HepG2 (cell line): ENCODE measurements at regions not wholly inside any gene's neighbourhood (a gene's known extent, or its start where the extent isn't known, plus 50 kb on each side); places are given as distances from the start of the nearest gene placed in this dataset.

Source experiments
- ATAC-seq: fragments of 200-7000 bp; cut with Tn5 transposase; 3 replicates; pipeline ENCODE4 v1.9.1; 2020; ENCODE audit warnings: mild to moderate bottlenecking, moderate library complexity
- BruUV-seq: library from RNA; stranded (reverse); fragments of 400-500 nt; replicated peaks from 2 replicates; lab custom pipeline; 2021; lab: Mats Ljungman, UMichigan
- CTCF ChIA-PET: fragments of 300-600 bp; formaldehyde crosslinking; extraction: SDS; loops from one replicate; lab custom pipeline; 2021; ENCODE audit warnings: low total read pairs, inconsistent platforms, low intra/inter-chr PET ratio; lab: Yijun Ruan, JAX
- POLR2A ChIA-PET: fragments of 350-600 bp; sonication (Branson Sonifier 250); formaldehyde crosslinking; loops from one replicate; lab custom pipeline; 2020; ENCODE audit warnings: antibody characterized with exemption, inconsistent platforms; lab: Yijun Ruan, JAX
- DNase-seq: peaks from one replicate; pipeline ENCODE4 v3.0.0-alpha.2; 2015; ENCODE audit warnings: low spot score
- FAIRE-seq: peaks from 3 replicates; lab custom pipeline; 2011; peaks lifted over from hg19 to GRCh38; lab: Jason Lieb, UNC
- H2AFZ ChIP-seq: one replicate; pipeline ENCODE4 v1.6.1; 2011; ENCODE audit warnings: low read length, inconsistent platforms
- H3K27ac ChIP-seq: fragments of 300-600 bp; 3 replicates; pipeline ENCODE4 v1.8.0; 2011; ENCODE audit warnings: mixed run types, mild to moderate bottlenecking, mixed read lengths, low read length, inconsistent platforms; ENCODE audit not compliant: insufficient read depth; ENCODE audit errors: extremely low read length
- H3K27me3 ChIP-seq, 2 experiments: fragments of 200-600 bp in 1 of 2; 2 replicates in 1 of 2; 3 replicates in 1 of 2; pipeline versions ENCODE4 v1.6.0 to v1.8.0; 2011; ENCODE audit warnings: low read length in 2 of 2, mild to moderate bottlenecking in 2 of 2, moderate library complexity in 2 of 2, inconsistent platforms in 1 of 2; ENCODE audit not compliant: insufficient read depth in 2 of 2, control insufficient read depth in 1 of 2
- H3K36me3 ChIP-seq, 2 experiments: fragments of 200-600 bp in 1 of 2; replicated peaks in 1 of 2; 2 replicates in 1 of 2; 3 replicates in 1 of 2; pipeline versions ENCODE4 v1.5.1 to v1.8.0; 2011; ENCODE audit warnings: low read length in 2 of 2, inconsistent platforms in 1 of 2; ENCODE audit not compliant: insufficient read depth in 2 of 2, control insufficient read depth in 1 of 2
- H3K4me1 ChIP-seq: 2 replicates; pipeline ENCODE4 v1.5.1; 2012; ENCODE audit warnings: low read length, inconsistent platforms; ENCODE audit not compliant: insufficient read depth
- H3K4me2 ChIP-seq: 2 replicates; pipeline ENCODE4 v1.6.0; 2011; ENCODE audit warnings: low read depth, low read length, inconsistent platforms
- H3K4me3 ChIP-seq, 3 experiments: fragments of 200-600 bp in 1 of 3; sonication (generic), shearing (Covaris generic) in 1 of 3; replicated peaks in 1 of 3; 2 replicates each; pipeline ENCODE4 v1.5.1; 2011 to 2016; ENCODE audit warnings: low read length in 3 of 3, inconsistent platforms in 2 of 3, low read depth in 2 of 3, mild to moderate bottlenecking in 2 of 3, control low read depth in 1 of 3, mixed read lengths in 1 of 3; ENCODE audit not compliant: insufficient read depth in 1 of 3
- H3K79me2 ChIP-seq: one replicate; pipeline ENCODE4 v1.6.1; 2011; ENCODE audit warnings: low read length, inconsistent platforms; ENCODE audit not compliant: insufficient read depth
- H3K9ac ChIP-seq: 2 replicates; pipeline ENCODE4 v1.6.0; 2011; ENCODE audit warnings: mild to moderate bottlenecking, low read depth, low read length, inconsistent platforms; ENCODE audit not compliant: insufficient read depth
- H3K9me3 ChIP-seq: 2 replicates; pipeline ENCODE4 v1.5.1; 2012; ENCODE audit warnings: mild to moderate bottlenecking, low read length
- H4K20me1 ChIP-seq: 2 replicates; pipeline ENCODE4 v1.6.0; 2011; ENCODE audit warnings: inconsistent platforms, mild to moderate bottlenecking, low read length, moderate library complexity; ENCODE audit not compliant: insufficient read depth
- AHR ChIP-seq: IDR thresholded peaks from 2 replicates; pipeline ENCODE4 v1.6.1; 2018; ENCODE audit warnings: missing genetic modification reagents, missing compliant biosample characterization
- CBX2 ChIP-seq, 2 experiments: fragments of 200-600 bp in 1 of 2; sonication (generic); formaldehyde crosslinking in 1 of 2; IDR thresholded peaks; 2 replicates each; pipeline versions ENCODE4 v1.7.0 to v1.8.1; 2018 to 2022; ENCODE audit warnings: low read depth in 2 of 2, low read length in 1 of 2, mild to moderate bottlenecking in 1 of 2, missing genetic modification reagents in 1 of 2
- CEBPG ChIP-seq: IDR thresholded peaks from 2 replicates; pipeline ENCODE4 v1.6.1; 2016
- CEBPZ ChIP-seq: IDR thresholded peaks from 2 replicates; pipeline ENCODE4 v1.6.1; 2012; ENCODE audit warnings: low read length, improper control_type of control experiment
- EEA1 ChIP-seq: sonication (generic); formaldehyde crosslinking; IDR thresholded peaks from 2 replicates; pipeline ENCODE4 v1.5.1; 2020; ENCODE audit warnings: mild to moderate bottlenecking, missing genetic modification reagents, borderline replicate concordance
- FOXK1 ChIP-seq: sonication (generic); formaldehyde crosslinking; IDR thresholded peaks from 2 replicates; pipeline ENCODE4 v1.4.0; 2020; ENCODE audit warnings: low read depth, missing genetic modification reagents, borderline replicate concordance
- GTF2F1 ChIP-seq: fragments of 150-350 bp; IDR thresholded peaks from 2 replicates; pipeline ENCODE4 v1.6.1; 2014; ENCODE audit warnings: low read length
- HNRNPH1 ChIP-seq: fragments of 200-400 bp; formaldehyde crosslinking; optimal IDR thresholded peaks from 2 replicates; pipeline ENCODE3; 2017; ENCODE audit warnings: mild to moderate bottlenecking, low read depth, low read length
- IRF9 ChIP-seq: sonication (generic); formaldehyde crosslinking; IDR thresholded peaks from 2 replicates; pipeline ENCODE4 v1.8.0; 2022; ENCODE audit warnings: missing genetic modification reagents, mild to moderate bottlenecking, borderline replicate concordance
- KLF12 ChIP-seq: sonication (generic); formaldehyde crosslinking; IDR thresholded peaks from 2 replicates; pipeline ENCODE4 v1.4.0; 2020; ENCODE audit warnings: missing genetic modification reagents, borderline replicate concordance
- NR2F6 ChIP-seq, 2 experiments: IDR thresholded peaks; 2 replicates each; pipeline ENCODE4 v1.6.1; 2016; ENCODE audit warnings: antibody characterized with exemption in 1 of 2, mild to moderate bottlenecking in 1 of 2
- RAD21 ChIP-seq: fragments of 450-650 bp; formaldehyde crosslinking; IDR thresholded peaks from 2 replicates; pipeline ENCODE4 v1.5.0; 2020; ENCODE audit warnings: mild to moderate bottlenecking
- SAP130 ChIP-seq: IDR thresholded peaks from 2 replicates; pipeline ENCODE4 v1.6.1; 2016; ENCODE audit warnings: low read depth
- SNAPC2 ChIP-seq: sonication (generic); formaldehyde crosslinking; IDR thresholded peaks from 2 replicates; pipeline ENCODE4 v1.8.1; 2022; ENCODE audit warnings: mild to moderate bottlenecking, missing genetic modification reagents
- SUZ12 ChIP-seq: fragments of 150-350 bp; IDR thresholded peaks from 2 replicates; pipeline ENCODE4 v1.6.1; 2014; ENCODE audit warnings: low read depth, low read length
- ZBTB25 ChIP-seq: IDR thresholded peaks from 2 replicates; pipeline ENCODE4 v1.6.1; 2018; ENCODE audit warnings: missing genetic modification reagents
- ZFP90 ChIP-seq: sonication (generic); formaldehyde crosslinking; IDR thresholded peaks from 2 replicates; pipeline ENCODE4 v1.8.0; 2022; ENCODE audit warnings: missing genetic modification reagents, mild to moderate bottlenecking, inconsistent platforms, borderline replicate concordance
- ZNF605 ChIP-seq: sonication (generic); formaldehyde crosslinking; IDR thresholded peaks from 2 replicates; pipeline ENCODE4 v1.8.0; 2022; ENCODE audit warnings: mild to moderate bottlenecking, missing genetic modification reagents
- ZUFSP ChIP-seq: sonication (generic); formaldehyde crosslinking; IDR thresholded peaks from 2 replicates; pipeline ENCODE4 v1.9.0; 2021; ENCODE audit warnings: missing genetic modification reagents, mild to moderate bottlenecking, borderline replicate concordance
- WGBS: methylation state at CpG from one replicate; pipeline ENCODE4 v1.1.6; 2017; ENCODE audit warnings: low lambda C conversion rate; 5-methylcytosine and 5-hydroxymethylcytosine counted together
- in situ Hi-C: cut with HindIII; loops from 2 replicates; pipeline ENCODE4 v1.10.0; 2017; ENCODE audit warnings: low pct_unique_long_range_greater_than_20kb; ENCODE audit not compliant: extremely low pct_ligation_motif_present
- intact Hi-C: fragments of 100-400 bp; cut with micrococcal nuclease; formaldehyde crosslinking; loops from one replicate; pipeline ENCODE4 v1.10.0; 2022; ENCODE audit not compliant: unreplicated experiment

GRCh38 chr10:130871406-130871805 is 440.1 kb downstream of the TCERG1L start (continued):
- TF ChIP-seq ZNF605 (CRISPR knock-in tag), result no peak
- TF ChIP-seq IRF9 (CRISPR knock-in tag), result no peak
- no peak for TF ChIP-seq SUZ12
- no peak for TF ChIP-seq RAD21 (CRISPR knock-in tag)
- no peak for TF ChIP-seq SAP130 (CRISPR knock-in tag)
- TF ChIP-seq NR2F6 (IDR thresholded peaks at IDR 0.05), result no peak
- TF ChIP-seq NR2F6 (CRISPR knock-in tag; IDR thresholded peaks at IDR 0.05), result no peak

GRCh38 chr10:130873636-130874035 is 437.9 kb downstream of the TCERG1L start:
- Histone ChIP-seq H4K20me1 (no peaks in the 10 kb centered on the region), H3K79me2 (no peaks in the 10 kb centered on the region), H3K27ac (no peak overlapping the region), H3K4me3 (no peak overlapping the region), H3K27me3 (peaks cover 0 to 5% of the 10 kb centered on the region in 2 experiments; a peak in 1 of 5 replicates), H3K9me3 (no peaks in the 10 kb centered on the region), H2AFZ (no peak overlapping the region), H3K36me3 (no peaks in the 10 kb centered on the region), H3K4me1 (no peaks in the 10 kb centered on the region), H3K4me2 (no peak overlapping the region), H3K9ac (no peak overlapping the region)
- no TSS peak for BruUV-seq
- ATAC-seq (no peak), FAIRE-seq (no peak), DNase-seq (no peak)
- 0% methylated on average over 1 of the region's 1 CpG for WGBS
- CTCF ChIA-PET, result no interaction called here
- in situ Hi-C loops, result no loop called here
- POLR2A ChIA-PET, result no interaction called here
- intact Hi-C loops, result no loop called here
- TF ChIP-seq FOXK1 (CRISPR knock-in tag) (no peak), EEA1 (CRISPR knock-in tag) (no peak), HNRNPH1 (no peak), AHR (no peak), ZFP90 (CRISPR knock-in tag) (no peak), CBX2 (IDR thresholded peaks at IDR 0.05; ENCODE audit: low read depth, low read length) (no peak), CBX2 (CRISPR knock-in tag; IDR thresholded peaks at IDR 0.05; ENCODE audit: low read depth) (no peak), CEBPZ (no peak), KLF12 (CRISPR knock-in tag) (no peak), CEBPG (no peak), GTF2F1 (no peak), ZBTB25 (CRISPR knock-in tag) (no peak), SNAPC2 (CRISPR knock-in tag) (no peak), ZUFSP (CRISPR knock-in tag) (no peak)
